ENCODE measurements at regions not wholly inside any gene's neighbourhood (a gene's known extent, or its start where the extent isn't known, plus 50 kb on each side); places are given as distances from the start of the nearest gene placed in this dataset.

DNA sequence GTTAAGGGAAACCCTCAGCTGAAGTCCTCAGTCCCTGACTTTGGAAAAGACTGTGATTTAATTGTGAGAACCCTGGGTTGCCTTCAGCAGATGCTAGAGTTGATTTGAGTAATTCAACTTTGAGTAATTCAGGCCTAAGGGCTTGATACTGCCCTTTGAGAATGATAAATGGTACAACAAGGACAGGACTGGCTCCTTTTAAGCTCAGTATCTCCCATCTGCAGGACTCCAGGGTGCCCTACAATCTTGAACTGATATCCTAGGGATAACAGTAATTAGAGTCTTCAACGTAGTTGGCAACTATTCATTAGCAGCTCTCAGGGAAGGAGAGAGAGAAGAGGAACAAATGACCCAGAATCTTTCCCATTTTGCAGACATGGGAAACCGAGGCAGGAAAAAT is 186.4 kb downstream of the GATA3 start:
- DNase-seq (no peak), ATAC-seq (ENCODE audit: low read depth) (no peak)
- no peak overlapping the region for H3K14ac ChIP-seq (replicated peaks; ENCODE audit: low read depth, low read length)
- BruUV-seq (replicated peaks) = no TSS peak
- H2BK20ac ChIP-seq (ENCODE audit: low read depth, low read length) = no peak overlapping the region
- no peak overlapping the region for H4K91ac ChIP-seq (ENCODE audit: insufficient read depth, low read depth, low read length)
- no peak overlapping the region for H3K4me3 ChIP-seq (ENCODE audit: insufficient read depth, low read depth, low read length)
- ChIA-PET CTCF (no interaction called here), POLR2A (ENCODE audit: unreplicated experiment) (no interaction called here)
- WGBS, 2 experiments (ENCODE audit: extremely low coverage in 2 of 2, insufficient read length in 1 of 2) = no CpG with 5 or more reads among the region's 2 CpGs
- no peaks in the 10 kb centered on the region for H3K79me1 ChIP-seq (ENCODE audit: low read depth in 1 of 2, low read length in 2 of 2)
- H3K18ac ChIP-seq (ENCODE audit: low read depth, low read length) = no peak overlapping the region
- no peak overlapping the region for H3K9ac ChIP-seq (ENCODE audit: low read depth, low read length)
- no peak overlapping the region for H3K56ac ChIP-seq (ENCODE audit: extremely low read depth, insufficient read depth, low read length)
- no peak overlapping the region for H2AK9ac ChIP-seq (replicated peaks; ENCODE audit: low read depth, low read length, poor library complexity)
- H3K36me3 ChIP-seq (ENCODE audit: control insufficient read depth, insufficient read depth, low read length) = no peaks in the 10 kb centered on the region
- no peak overlapping the region for H4K5ac ChIP-seq (ENCODE audit: low read depth, low read length)
- no peak overlapping the region for H3K4ac ChIP-seq (ENCODE audit: low read depth, low read length)
- H4K20me1 ChIP-seq (ENCODE audit: insufficient read depth, low read length) = no peaks in the 10 kb centered on the region
- intact Hi-C loops (cut with micrococcal nuclease) (no loop called here), in situ Hi-C loops (cut with MboI; ENCODE audit: low sequenced_read_pairs) (no loop called here), dilution Hi-C loops (cut with HindIII; ENCODE audit: low sequenced_read_pairs, unreplicated experiment) (no loop called here)
- no peak overlapping the region for H3K23ac ChIP-seq (ENCODE audit: low read depth, low read length)
- no peak for TF ChIP-seq ELK1 (IDR thresholded peaks at IDR 0.05; ENCODE audit: borderline replicate concordance, low read depth, low read length)
- no peak for TF ChIP-seq CEBPB (IDR thresholded peaks at IDR 0.05; ENCODE audit: low read depth, low read length)
- TF ChIP-seq MAZ (IDR thresholded peaks at IDR 0.05; ENCODE audit: borderline replicate concordance, low read depth, low read length) = no peak
- no peak for TF ChIP-seq MAFK (IDR thresholded peaks at IDR 0.05; ENCODE audit: low read depth, low read length)
- TF ChIP-seq SMC3 (IDR thresholded peaks at IDR 0.05; ENCODE audit: low read depth, low read length) = no peak
- TF ChIP-seq, protein P1, sequence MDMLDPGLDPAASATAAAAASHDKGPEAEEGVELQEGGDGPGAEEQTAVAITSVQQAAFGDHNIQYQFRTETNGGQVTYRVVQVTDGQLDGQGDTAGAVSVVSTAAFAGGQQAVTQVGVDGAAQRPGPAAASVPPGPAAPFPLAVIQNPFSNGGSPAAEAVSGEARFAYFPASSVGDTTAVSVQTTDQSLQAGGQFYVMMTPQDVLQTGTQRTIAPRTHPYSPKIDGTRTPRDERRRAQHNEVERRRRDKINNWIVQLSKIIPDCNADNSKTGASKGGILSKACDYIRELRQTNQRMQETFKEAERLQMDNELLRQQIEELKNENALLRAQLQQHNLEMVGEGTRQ (IDR thresholded peaks at IDR 0.05; ENCODE audit: low read depth, low read length) = no peak
- TF ChIP-seq MXI1 (IDR thresholded peaks at IDR 0.05; ENCODE audit: borderline replicate concordance, low read depth, low read length) = no peak
- no peak for TF ChIP-seq RAD21 (IDR thresholded peaks at IDR 0.05; ENCODE audit: low read length)
- no peak for TF ChIP-seq BHLHE40 (IDR thresholded peaks at IDR 0.05; ENCODE audit: low read depth, low read length)
- TF ChIP-seq FOS (IDR thresholded peaks at IDR 0.05; ENCODE audit: low read depth, low read length) = no peak
- no peak overlapping the region for H2BK5ac ChIP-seq (ENCODE audit: low read depth, low read length, poor library complexity, severe bottlenecking)
- no peak overlapping the region for H2AK5ac ChIP-seq (ENCODE audit: low read depth, low read length)
- H2AFZ ChIP-seq (replicated peaks; ENCODE audit: low read length, poor library complexity) = no peak overlapping the region
- no peaks in the 10 kb centered on the region for H3K27me3 ChIP-seq (ENCODE audit: control insufficient read depth, insufficient read depth, low read length)
- H3K4me2 ChIP-seq (ENCODE audit: low read depth, low read length) = no peak overlapping the region
- H3K9me3 ChIP-seq (ENCODE audit: control insufficient read depth, insufficient read depth, low read length) = peaks cover 19% of the 10 kb centered on the region
- H4K8ac ChIP-seq (ENCODE audit: low read depth in 2 of 2, low read length in 2 of 2) = no peak overlapping the region
- H3K9me1 ChIP-seq (ENCODE audit: insufficient read depth, low read length) = no peaks in the 10 kb centered on the region
- no peaks in the 10 kb centered on the region for H3K4me1 ChIP-seq (ENCODE audit: control insufficient read depth, insufficient read depth, low read length)
- H2BK120ac ChIP-seq (ENCODE audit: low read depth, low read length) = no peak overlapping the region
- H3K27ac ChIP-seq (ENCODE audit: insufficient read depth, low read length) = no peak overlapping the region
- H2BK15ac ChIP-seq (ENCODE audit: low read depth, low read length) = no peak overlapping the region

All from IMR-90 (cell line).